ENCODE measurements at regions not wholly inside any gene's neighbourhood (a gene's known extent, or its start where the extent isn't known, plus 50 kb on each side); places are given as distances from the start of the nearest gene placed in this dataset.

DNA sequence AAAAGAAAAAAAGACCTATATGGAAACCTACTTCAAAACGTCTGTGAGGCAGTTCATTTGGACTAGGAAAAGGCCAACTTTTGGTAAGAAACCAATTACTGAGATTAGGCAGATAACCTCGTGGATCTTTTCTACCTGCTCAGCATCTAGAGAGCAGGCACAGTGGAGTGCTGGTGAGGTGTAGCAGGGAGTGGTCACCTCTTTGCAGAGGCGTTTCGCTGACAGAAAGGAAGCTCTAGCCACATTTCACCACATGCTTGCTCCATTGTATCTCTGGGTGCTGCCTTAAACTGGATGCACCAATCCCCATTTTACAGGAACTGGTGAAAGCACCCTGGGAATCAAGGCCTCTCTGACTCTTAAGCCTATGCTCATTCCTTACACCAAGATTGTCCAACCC lies 360.5 kb downstream of the LIG4 start:
- DNase-seq = no peak

DNA sequence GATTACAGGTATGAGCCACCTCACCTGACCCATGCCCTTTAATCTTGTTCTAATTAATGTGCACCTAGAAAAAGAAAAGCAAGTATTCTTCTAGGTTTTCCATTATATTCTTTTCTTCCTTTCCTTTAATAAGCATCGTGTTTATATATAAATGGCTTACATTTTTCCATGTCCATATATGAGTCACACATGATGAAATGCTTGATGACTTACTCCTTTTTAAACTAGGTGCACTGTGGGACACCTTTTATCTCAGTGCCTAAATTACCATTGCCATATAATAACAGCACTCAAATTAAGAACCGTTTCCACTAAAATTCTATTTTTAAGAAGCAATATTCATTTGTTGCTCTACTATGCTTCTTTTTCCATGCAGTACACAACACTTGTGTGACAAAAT lies 363.3 kb downstream of the LIG4 start:
- DNase-seq = no peak

DNA sequence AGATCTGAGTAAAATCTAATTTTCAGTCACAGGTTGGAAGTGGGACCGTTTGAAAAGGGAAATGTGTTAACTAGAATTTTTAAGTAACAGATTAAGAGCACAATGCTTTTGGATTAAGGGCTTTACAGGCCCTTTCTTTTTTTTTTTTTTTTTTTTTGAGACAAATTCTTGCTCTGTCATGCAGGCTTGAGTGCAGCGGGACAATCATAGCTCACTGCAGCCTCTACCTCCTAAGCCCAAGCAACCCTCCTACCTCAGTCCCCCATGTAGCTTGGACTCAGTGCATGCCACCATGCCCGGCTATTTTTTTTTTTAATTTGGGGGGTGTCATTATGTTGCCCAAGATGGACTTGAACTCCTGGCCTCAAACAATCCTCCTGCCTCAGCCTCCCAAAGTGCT lies 363.7 kb downstream of the LIG4 start:
- DNase-seq = no peak

DNA sequence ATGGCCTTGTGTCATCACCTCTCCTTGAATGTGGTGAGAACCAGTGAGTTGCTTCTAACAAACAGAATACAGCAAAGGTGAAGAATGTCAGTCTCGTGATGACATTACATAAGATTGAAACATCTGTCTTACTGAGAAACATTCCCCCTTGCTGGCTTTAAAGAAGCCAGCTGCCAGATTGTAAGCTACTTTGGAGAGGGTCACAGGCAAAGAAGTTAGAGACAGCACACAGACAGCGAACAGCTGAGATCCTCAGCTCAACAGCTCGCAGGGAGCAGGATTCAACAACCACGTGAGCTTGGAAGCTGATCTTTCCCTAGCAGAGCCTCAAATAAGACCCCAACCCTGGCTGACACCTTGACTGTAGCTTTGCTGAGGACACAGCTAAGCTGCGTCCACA lies 367.9 kb downstream of the LIG4 start:
- no peak for DNase-seq

DNA sequence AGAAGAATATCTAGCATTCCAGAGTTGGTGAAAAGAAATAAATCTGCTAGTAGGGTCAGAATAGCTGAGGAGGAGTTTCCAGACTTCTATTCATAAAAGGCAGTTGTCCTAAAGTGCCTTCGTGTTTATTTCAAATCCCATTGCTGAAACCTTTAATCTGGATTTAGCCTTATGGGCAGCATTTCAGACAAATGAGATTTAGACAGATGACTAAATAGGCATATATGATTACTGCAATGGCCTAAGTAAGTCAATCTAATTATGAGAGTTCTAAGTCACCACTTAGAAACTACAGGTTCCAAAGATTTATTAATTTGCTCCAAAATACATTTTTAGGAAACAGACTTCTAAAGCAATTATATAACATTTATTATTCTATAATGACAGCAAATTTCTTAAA lies 368.7 kb downstream of the LIG4 start:
- no peak for DNase-seq

DNA sequence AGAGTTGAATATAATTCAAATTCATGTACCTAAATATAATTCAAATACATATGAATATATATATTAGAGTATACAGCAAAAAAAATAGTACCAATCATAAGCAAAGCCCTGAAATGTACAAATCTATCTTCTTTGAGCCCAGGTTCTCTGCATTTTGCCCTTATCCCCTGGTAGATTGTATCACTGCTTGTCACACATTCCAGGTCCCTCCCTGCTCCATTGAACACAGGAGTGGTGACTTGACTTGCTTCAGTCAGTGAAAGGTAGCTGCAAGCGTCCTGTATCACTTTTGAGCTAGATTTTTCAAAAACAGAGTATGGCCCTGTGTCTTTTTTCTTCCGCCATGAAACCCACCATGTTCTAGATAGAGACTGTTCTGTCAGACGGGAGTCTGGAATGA lies 369.4 kb downstream of the LIG4 start:
- DNase-seq = no peak

DNA sequence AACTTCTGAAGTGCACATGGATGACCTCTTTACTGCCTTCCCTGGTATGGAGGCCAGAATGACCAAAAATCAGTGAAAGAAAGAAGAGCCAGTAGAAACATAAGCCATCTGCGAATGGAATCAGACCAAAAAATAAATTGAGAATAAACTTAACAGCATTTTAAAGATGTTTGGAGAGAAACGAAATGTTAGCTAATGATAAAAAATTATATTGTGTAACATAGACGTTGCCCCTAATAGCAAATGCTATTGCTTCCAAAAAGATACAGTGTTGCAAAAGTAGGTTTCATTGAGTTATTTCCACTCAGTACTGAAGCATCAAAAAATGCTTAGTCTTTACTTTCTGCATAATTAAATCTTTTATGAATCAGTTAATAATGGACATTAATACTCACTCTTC lies 371.7 kb downstream of the LIG4 start:
- no peak for DNase-seq

DNA sequence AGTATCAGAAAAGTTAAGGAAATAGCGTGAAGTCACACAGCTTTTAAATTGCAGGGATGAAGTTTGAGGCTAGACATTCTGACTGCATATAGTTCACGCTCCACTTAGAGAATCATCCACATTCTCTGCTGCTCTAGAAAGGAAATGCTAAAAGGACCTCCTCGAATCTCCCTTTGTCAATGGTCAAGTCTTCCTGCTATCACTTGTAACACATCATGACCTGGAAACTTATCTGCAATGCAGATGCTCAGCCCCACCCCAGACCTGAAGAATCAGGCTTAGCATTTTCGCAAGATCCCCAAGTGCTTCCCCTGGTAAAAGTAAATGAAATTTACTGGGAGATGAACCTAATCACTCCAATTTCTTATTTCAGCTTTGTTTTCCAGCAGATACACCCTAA lies 372.1 kb downstream of the LIG4 start:
- no peak for DNase-seq

DNA sequence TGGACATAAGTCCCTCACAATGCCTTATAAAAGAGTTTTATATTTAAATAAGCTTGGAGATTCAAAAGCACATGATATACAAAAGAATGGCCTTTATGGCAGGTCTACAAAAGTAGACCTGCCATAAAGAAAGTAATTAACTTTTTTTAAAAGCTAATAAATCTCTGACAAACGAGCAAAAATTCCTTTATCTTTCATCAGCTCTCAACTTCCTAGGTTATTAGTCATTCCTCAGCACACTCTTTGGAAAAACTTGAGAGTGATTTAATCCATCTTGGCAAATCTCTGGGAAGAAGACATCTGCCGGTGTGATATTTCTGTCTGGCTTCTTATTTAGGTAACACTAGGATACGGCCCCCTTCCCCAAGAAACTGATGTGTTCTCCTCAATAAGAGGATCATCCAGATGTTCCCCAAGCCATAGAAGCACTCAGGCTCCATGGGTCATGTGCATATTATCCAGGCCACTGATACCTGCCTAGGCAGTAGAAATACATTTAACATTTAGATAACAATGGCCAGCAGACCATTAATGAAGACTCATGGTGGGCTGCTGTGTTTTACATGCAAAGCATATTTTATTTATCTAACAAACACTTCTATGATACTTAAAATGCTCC lies 372.7 kb downstream of the LIG4 start:
- no peak for DNase-seq

DNA sequence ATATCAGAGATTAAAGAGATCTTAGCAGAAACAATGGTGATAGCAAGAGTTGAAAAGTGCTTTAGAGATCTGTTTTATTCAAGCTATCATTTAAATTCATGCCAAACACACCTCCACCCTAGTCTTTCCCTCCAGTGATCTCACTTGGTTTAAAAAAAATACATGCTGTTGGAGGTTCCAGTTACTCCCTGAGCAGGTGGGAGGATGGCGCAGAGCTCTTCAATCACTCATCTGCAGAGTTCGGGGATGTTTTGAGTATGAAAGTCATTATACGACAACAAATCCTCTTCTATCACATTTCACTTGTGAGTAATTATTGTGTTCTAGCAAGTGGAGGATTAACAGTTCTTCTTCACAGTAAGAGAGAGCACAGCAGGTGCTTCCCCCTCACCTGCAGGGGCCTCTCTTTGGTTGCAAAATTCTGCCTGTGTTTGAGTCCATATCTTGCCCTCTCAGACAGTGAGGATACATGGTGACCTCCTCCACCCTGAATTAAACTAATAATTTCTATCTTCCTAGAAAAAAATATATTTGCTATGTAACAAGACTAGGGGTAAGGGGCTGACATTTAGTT lies 376.7 kb downstream of the LIG4 start:
- DNase-seq = no peak

DNA sequence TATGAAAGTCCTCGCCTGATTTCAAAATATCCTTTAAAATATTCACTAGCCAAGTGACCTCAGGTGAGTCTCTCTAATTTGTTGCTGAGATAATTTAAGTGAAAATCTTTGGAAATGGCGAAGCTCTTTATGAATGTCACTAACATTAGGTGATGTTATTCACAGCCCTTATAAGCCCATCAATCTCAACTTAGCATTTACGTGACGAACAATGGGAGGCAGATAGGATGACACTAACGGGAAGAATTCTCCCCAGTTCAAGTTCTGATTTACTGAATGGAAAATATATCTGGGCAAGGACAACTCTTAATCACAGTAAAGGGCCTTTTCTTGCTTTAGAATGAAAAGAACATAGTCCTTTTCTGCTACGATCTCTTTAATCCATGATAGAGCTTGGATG lies 378.7 kb downstream of the LIG4 start:
- DNase-seq = no peak

DNA sequence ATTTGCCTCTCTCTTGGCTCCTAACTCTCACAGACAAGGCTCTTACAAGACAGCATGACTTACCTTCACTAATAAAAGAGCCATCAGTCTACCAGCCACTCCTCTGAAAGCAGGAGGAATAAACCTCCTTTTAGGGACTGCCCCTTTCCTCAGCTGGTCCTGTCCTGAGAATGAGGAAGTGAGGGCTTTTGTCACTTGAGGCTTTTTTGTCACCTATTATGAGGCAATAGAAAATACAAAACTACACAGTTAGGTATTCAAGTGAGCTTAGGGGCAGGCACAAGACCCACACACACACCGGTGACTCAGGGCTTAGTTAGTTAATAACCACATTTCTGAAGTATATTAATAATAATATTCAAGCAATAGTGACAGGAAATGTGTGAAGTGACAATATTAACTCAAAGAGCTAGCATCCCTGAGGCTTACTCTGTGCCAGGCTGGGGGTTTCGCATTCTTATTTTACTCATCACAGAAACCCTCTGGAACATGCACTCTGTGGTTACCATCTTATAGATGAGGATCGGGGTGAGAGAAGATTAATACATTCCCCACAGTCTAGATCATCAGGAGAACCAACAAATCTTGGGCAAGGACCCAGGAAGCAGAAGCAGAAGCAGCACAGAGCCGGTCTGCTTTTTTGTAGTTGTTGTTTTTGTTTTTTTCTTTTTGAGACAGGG lies 379.9 kb downstream of the LIG4 start:
- DNase-seq = no peak

DNA sequence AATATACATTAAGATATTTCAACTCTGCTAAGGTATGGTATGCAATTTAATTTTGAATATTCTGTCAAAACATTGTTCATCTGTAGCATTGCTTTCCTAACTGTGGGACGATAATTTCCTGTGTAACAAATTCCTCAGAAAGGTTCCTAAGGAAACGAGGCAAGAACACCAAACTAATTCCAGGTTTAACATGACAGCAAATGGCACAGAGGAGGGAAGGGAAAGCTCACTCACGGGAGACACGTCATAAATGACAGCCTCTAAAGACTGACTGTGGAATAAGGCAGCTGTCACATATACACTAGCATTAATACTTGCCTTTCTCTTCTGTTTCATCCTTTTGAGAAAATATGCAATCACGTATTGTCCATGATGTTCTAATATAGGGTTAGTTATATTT lies 380.6 kb downstream of the LIG4 start:
- DNase-seq = no peak

DNA sequence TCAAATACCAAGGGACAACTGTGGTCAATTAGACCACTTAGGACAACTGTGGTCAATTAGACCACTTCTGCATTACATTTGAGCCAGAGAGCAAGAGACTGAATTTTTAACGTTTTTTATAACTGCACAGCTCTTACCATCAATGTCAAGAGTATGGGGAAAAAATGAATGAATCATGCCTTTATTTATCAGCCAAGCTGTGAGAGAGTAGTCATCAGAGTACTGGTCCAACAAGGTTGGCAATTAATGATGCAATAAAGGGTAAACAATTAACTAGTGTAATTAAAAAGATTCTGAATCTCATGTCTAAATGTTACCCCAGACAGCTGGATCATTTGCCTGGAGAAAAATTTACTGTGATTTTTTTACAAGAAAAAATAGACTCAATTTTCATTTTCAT lies 381.1 kb downstream of the LIG4 start:
- no peak for DNase-seq

DNA sequence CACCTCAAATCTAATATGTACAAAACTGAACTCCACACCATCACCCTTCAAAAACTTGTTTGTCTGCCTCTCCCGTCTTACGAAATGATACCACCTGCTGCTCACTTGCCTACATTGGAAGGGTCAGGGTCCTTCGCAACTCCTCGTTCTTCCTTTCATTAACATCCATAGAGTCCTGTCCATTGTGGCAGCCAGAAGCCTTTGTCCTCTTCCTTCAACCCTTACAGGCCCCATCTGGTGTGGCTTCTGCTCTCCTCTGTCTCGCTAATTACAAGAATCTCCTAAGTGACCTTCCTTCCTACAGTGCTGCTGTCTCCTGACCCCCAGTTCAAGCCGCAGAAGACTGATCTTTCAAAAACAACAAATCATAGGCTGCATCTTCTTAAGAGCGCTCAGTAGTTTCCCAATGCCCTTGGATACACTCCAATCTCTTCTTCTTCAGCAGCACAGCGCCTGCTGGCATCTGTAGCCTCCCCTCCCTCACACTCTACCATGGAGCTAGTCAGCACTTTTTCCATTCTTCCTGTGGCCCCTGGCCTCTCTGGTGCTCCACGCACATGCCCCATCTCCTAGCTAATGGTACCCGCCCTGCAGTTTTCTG lies 382.7 kb downstream of the LIG4 start:
- no peak for DNase-seq

DNA sequence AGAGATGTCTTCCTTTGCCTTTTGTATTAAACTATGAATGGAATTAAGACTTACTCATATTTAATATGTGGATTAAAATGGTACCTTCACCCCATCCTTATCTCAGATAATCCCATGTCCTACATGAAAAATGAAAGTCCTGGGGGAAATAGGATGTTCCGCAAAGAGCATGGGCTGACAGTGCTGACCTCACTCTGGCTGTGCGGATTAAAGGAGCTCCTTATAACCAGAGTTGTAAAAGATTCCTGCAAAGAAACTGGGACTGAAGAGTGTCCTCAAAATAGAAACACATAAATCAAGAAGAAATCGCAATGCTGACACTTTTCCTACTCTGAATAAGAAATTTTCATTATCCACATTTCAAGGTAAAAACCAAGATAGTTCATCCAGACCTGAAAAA lies 384.5 kb downstream of the LIG4 start:
- DNase-seq = no peak

DNA sequence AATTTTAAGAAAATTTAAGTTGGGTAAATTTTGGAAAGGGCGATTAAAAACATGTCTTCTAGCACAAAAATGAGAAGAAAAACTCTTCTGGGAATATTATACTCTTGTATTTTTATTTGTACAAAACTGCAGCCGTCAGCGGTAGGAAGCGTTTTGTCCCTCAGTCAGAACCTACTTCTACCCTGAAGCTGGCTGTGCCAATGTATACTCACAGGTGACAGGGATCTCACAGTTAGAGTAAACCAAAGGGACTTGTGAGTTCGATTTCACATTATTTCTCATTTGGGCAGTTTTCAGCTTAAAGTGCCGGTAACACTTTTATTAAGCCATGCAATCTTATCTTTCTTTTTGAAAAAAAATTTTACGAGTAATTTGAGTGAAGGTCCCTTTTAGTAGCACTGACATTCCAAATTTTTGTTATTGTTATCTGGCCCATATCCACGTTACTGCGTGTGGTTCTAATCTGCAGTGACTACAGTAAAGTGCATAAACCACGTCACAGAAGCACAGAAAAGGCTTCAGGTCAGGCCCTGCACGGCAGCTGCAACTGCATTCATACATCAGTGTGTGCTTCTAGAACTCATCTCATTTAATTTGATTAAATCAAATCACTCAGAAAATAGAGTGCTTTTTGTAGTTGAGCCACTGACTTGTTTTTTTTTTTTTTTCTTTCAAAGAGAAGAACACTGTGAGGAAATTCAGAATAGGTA lies 387.3 kb downstream of the LIG4 start:
- no peak for DNase-seq

DNA sequence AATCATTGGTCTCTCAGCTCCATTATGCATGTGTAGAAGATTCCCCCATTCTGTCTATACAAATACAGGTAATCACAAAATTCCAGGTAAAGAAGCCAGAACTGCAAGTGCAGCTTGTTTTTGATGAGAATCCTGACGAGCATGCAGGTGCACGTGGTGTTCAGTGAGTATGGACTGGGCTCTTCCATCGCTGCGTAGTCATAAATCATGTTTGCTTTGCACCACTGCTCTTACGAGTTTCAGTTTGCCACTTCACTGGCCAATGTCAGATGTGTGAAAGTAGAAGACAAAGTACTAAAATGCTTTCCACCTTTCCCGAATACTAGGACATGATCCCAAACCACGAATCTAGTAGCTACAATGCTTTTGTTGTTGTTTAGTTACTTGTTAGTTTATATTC lies 390.7 kb downstream of the LIG4 start:
- no peak for DNase-seq

DNA sequence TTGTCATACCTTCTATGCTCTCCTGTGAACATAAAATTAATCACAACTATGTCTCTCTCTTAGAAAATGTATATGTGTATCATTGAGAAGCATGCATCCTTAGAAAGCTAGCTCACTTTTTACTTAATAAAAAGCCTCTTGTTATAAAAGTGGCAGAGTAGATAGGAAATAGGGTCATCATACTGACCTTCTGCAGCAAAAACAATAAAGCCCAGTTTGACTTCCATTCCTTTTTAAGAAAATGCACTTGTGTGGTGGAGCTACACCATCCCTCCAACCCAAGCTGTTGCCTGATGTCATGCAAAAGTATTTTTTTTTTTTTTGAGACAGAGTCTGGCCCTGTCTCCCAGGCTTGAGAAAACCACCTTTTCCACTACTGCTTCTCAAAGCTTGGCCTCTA lies 393.3 kb downstream of the LIG4 start:
- DNase-seq = no peak

DNA sequence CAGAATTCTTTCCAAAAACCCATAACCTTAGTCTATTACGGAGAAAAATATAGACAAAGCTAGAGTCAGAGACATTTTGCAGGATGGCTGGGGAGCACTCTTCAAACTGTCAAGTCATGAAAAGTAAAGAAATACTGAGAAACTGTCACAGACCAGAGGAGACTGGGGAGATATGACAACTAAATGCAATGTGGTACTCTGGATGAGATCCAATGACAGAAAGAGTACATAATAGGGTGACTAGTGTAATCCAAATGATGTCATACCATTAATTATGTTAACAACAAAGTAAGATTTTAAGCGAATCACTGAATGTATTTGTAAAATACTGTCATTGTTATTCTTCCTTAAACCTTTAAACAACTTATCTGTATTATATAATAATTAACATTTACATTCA lies 393.8 kb downstream of the LIG4 start:
- no peak for DNase-seq

DNA sequence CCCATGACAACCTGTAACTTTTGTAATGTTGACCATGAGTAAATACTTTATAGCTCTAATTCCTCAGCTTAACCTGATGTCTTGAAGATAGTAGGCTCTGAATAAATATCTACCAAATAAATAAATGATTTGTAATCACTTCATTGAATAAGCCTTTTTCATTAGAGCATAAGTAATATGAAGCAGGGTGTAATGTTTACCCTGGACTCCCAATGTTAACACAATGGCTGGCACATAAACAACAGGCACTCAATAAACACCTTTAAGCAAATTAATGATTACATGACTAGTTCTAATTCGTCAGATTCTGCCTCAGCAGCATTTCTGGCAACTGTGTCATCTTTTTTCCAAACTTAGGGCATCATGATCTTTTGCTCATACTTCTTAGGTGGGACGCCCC lies 396.3 kb downstream of the LIG4 start:
- DNase-seq = no peak

DNA sequence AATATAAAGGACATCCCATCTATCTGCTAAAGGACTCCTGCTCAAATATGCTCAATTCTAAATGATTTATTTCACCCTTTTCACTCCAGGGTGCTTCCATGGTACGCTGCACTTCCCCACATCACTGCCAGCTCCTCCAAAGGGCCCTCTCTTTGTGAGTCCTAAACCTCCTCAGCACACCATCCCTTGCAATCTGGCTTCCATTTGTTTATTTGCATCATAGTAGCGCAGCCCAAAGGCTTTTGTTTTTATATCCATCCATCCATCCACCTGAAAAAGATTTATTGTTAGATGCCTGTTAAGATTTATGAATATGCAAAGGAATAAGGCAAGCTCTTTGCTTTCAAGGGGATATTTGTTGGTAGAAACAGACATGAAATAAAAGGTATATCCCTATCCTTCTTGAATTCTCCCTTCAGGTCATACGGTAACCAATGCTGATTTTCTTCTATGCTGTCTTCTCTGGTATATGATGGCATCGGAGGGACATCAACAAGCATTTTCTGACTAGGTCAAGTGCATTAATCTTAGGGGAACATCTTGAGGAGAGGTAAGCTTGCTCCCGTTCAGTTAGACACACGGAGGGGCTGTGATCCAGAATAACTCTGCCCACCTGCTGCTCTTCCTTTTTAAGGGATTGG lies 397.6 kb downstream of the LIG4 start:
- DNase-seq = no peak

DNA sequence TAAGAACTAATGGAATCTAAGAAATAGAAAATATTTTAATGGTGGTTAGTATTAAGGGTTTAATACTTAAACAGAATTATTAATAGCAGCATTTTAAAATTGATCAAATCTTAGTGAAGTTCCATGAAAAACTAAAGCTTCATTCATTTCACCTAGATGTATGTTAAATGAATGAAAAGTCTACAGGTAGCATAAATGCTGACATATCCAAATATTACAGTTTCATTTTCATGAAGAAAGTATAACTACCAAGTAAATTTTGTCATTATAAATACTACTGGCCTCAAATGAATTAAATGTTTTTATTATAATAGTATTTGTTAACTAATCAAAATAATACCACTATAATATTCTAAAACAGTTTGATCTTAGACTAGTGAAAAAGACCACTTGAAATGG lies 403.3 kb downstream of the LIG4 start:
- DNase-seq = no peak

All from NCI-H2171 (cell line).